NCI-H1436 treated with DMSO at 0.1 percent for 48 hours (cell line): ENCODE measurements at regions not wholly inside any gene's neighbourhood (a gene's known extent, or its start where the extent isn't known, plus 50 kb on each side); places are given as distances from the start of the nearest gene placed in this dataset.

Experiments used
- DNase-seq: peaks from one replicate; lab custom pipeline; 2025; lab: John Stamatoyannopoulos, UW

DNA sequence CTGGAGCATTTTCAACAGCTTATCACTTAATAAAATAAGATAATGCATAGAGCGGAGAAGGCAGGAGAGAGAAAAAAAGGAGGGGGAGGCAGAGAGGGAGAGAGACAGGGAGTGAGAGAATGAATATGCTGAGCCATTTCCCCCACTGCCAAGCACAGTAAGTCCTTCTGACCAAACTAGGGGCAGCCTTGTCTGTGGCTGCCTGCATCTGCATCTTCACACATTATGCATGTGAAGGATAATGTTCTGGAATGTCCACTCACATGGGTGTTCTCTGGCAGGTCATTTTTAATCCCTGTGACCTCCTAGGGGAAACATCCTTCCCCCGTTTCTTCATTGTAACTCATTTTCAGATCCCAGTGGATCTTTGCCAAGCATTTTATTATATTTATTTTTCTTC, 269.3 kb downstream of the FOXA2 start:
- no peak for DNase-seq

DNA sequence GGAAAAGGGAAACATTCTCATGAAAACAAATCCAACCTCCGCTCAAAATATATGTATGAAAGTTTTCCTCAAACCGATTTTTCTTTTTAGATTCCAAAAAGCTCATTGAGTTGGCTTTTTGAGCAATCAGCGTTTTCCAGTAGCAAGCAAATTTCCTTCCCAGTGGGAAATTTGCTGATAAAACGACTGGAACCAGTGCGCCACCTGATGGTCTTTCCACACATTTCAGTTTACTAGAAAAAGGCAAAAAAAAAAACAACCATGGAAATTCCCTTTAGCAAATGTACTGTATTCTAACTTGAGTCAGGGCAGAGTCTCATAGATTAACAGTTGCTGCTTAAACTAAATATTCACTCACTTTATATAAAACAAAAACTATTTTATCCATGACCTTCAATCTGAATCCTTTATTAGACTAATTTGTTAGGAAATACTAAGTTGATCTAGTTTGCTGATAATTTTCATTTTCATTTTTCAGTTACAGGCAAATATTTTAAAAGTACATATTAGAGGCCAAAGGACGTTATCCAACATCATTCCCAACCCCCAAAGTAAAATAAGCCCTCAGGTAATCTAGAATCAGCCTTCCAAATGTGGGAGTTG, 271.5 kb downstream of the FOXA2 start:
- DNase-seq = no peak

DNA sequence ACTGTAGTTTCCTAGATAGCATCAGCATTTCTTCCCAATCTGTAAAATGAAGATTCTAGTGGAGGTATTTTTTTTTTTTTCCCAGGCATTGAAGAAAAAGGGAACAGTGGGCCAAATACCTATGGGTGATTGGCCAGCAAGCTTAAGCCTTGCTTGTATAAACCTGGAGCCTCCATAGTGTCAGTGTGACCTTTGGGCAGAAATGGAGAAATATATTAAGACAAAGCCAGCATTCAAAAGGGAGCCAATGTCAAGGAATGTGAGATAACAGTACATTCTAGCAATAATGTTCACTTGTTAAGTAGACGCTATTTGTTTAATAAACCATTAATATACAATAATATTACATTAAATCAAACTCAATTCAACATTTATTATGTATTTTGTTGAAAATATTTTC, 275.4 kb downstream of the FOXA2 start:
- DNase-seq = no peak

DNA sequence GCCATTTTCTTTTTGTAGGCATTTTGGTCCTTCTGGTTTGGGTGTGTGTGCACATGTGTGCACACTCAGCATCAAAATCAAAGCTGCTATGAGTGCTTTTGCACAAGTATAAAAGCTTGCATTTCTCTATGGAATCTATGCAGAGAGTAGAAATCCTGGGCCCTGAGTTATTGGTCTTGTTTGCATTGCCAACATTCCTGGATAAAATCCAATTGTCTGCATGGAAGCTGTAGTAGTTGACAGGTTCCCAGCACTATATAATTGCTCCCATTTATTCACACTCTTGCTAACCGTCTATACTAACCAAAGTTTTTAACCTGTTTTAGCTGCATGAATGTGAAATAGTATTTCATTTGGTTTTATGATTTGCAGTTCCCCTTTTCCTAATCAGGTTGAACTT, 277.0 kb downstream of the FOXA2 start:
- DNase-seq = no peak

DNA sequence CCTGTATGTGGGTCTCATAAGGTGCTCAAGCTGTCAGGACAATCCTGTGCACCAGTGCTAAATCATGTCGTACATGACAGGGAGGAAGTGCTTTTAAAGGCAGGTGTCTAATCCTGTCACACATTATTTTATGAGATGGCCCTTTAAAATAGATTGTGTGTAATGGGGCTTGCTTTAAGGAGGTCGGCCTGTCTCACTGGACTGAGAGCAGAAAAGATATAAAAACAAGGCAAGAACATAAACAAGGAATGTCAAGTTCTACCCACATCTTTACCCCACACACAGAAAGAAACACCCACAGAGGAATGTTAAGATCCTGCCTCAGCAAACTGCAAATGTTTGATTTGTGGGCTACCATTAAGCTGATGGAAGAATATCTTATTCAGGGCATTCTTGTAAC, 279.0 kb downstream of the FOXA2 start:
- DNase-seq = no peak

DNA sequence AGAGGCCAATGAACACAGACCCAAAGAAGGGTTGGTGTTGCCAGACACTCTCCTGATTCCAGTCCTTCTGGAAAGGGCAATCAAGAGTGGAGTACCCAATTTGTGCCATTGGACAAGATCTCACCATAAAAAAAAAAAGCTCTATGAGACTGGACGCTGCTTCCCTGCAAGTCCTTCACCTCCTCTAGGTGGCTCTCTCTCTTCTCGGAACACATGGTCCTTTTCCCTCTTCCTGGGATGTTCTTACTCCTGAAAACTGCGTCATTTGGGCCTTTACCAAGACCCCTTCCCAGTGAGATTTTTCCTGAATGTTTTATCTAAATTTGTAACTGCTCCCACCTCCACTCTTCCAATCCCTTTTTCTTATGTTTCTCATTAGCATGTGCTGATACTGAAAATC, 280.8 kb downstream of the FOXA2 start:
- DNase-seq = no peak

DNA sequence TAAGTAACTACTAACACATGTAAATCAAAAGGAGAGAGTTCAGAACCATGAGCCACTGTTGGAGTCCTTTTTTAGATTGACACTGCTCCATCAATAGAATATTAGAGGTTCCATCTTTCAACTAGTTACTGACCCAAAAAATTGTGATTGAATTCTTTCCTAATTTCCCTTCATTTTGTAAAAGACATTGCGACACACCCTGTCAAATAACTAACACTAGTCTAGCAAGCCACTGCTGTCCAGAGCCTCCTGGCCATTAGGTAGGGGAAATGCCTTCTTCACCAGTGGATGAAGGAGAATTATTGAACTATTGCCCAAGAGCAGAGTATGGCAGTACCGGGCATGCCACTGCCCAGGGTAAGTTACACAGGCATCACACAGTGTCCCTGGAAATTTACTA, 282.3 kb downstream of the FOXA2 start:
- DNase-seq = no peak

DNA sequence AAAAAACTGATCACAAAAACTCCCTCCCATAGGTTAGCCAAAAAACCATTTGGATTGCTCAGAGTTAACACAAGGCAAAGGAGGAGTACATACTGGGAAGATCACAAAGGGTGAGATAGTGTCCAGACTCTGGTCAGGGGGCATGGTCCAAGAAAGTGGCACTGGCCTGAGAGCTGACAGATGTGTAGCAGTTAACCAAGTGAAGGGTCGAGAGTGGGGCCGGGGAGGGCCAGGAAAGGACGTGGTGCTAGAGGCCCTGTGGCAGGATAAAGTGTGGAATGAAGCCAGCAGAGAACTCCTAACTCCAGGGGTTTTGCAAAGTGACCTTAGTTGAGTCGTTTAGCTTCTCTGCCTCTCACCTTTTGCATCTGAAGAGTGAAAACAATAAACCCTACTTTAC, 290.5 kb downstream of the FOXA2 start:
- no peak for DNase-seq

DNA sequence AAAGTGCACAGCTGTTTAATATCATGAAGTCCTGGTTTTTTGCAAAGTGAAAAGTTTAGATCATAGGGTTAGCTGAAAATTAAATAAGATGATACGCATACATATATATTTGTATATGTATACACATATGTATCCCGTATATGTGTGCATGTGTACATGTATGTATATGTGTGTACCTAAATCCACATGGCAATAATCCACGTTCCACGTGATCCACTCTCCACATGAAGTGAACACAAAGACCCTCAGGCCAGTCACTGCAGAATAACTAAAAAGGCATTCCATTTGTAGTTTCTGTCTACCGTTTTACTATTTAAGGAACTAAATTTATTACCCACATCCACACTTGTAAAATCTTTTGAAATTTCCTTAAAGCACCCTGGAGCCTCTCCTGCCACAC, 294.9 kb downstream of the FOXA2 start:
- no peak for DNase-seq

DNA sequence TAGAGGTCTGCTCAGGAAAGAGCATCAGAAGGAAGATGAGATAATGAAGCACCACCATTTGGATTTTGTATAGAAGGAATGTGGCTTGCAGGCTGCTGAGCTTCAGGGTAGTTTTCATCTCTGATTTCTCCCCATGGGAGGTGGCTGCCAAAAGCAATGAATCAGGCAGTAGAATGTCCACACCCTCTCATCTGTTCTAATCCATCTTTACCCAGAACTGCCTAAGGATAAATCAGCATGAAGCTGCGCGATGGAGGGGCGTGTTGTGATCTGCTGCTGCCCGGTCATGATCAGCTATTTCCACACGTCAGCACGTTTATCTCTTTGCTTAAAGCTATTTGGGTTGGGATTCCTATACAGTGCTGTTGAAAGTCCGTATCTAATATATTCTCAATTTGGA, 295.4 kb downstream of the FOXA2 start:
- DNase-seq = no peak

DNA sequence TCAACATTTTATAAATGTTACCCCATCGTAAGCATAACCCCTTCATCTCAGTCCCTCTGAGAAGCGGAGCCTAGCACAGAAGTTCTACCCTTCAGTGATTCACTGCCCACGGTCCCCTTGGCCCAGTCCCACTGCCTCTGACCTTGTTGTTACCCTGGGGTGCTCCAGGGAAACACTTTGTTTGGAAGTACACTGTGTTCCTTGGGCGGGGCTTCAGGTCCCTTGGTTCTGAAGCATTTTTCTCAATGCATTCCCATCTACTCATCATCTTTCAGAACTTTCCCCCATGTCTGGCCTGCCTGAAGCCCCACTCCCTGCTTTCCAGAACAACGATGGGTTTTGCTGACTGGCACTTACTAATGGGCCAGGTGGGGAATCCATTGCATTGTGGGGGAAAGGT, 296.2 kb downstream of the FOXA2 start:
- DNase-seq = no peak

DNA sequence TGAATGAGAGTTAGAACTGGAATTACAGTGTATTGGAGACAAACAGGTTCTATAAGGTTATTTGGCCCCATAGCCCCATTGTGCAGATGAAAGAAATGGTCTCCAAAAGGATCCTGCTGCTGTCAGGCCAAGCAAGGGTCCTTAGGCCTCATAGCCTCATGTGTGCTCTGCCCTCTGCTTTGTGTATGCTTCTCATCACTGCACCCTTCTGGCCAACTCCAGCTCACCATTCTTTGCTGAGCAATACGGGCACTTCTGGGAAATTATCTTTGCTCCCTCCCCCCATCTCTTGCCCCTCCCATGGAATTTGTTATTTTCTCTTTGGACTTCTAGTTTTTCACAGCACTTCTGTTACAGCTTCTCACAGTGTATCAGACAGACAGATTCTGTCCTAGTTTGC, 298.8 kb downstream of the FOXA2 start:
- DNase-seq = no peak

DNA sequence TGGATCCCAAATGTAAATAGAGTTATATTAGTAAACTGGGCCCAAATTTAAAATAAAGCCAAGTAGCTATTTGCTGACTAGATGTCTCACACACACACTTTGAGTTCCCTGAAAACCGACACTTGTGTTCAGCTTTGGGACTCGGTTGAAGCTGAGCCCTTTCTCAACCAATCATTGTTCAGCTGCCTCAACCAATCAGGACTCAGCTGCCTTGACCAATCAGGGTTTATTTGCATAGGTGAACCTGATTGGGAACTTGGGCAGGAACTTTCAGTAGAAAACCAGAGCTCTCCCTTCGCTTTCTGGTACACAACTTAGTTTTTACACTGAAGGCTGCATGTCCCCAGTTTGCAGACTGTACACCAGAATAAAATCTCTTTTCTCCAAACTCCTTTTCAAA, 301.7 kb downstream of the FOXA2 start:
- DNase-seq = no peak

DNA sequence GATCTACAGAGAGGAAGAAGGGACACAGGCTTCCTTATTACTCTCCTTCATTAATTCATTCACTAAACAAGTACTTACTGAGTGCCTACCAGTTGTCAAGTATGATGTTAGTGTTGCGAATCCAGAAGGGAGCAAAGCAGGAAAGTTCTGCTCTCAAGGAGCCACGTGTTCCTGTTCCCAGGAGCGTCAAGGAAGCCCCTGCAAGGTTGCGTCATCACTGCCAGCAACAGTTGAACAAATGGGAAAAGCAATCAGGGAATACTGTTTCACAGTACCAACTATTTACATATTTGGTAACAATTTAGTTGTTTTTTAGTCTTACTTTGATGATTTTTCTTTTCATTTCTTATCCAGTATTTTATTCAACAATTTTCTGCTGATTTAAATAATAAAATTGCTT, 310.0 kb downstream of the FOXA2 start:
- DNase-seq = no peak

DNA sequence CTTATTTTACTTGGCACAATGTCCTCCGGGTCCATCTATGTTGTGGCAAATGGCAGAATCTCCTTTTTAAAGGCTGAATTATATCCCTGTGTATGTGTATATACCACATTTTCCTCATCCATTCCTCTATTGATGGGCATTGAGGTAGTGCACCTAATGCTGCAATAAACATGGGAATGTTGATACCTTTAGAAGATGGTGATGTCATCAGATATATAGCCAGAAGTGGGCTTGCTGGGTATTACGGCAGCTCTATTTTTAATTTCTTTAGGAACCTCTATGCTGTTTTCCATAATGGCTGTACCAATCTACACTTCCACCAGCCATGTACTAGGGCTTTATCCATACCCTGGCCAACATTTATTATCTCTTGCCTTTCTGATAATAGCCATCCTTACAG, 315.7 kb downstream of the FOXA2 start:
- DNase-seq = no peak

DNA sequence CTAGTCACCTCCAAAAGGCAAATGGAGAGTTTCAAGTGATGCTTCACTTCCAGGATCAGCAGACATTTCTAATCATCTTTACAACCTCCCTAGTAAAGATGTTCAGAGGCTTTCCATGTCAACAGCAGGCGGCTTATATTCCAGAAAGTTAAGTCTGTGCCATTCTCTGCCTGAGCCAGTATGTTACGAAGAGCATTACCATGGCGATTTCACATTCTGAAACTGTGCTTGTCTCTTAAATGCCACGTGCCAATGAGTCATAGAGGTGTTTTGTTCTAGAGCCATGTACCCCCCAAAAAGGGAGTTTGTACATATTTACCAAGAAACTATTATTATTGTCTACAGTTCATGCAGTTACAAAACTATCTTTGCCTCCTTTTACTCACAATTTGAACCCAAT, 319.5 kb downstream of the FOXA2 start:
- DNase-seq = no peak

DNA sequence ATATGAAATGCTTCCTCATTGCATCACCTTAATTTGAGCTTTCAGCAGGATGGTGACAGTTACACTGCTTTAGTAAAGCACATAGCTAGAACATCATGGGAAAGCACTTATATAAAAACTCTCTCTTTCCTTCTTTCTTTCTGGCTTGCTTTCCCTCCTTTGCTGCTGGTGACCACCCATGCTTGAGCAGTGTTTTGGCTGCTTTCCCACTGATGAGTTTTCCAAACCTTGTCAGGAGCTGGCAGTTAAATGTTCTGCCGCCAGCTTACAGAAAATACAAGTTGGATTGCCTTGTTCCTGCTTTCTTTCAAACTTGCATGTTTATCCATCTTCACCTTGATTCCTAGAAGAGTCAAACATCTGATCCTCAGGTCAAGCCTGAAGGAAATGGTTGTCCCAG, 323.9 kb downstream of the FOXA2 start:
- DNase-seq = no peak

DNA sequence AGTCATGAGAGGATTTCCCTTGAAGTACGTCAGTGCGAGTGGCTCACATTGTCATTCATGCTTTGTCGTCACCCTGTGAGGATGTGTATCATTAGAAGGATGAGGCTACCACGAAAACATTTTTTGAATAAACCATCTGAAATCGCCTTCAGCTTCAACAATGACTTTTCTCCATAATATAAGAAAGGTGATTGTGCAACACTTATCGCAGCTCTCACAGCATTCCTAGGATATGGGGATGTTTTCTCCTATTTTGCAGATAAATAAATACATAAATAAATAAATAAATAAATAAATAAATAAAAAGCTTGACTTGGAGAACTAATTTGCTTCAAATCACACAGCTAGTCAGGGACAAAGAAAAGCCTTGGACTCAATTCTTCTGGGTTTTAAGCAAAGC, 326.5 kb downstream of the FOXA2 start:
- no peak for DNase-seq

DNA sequence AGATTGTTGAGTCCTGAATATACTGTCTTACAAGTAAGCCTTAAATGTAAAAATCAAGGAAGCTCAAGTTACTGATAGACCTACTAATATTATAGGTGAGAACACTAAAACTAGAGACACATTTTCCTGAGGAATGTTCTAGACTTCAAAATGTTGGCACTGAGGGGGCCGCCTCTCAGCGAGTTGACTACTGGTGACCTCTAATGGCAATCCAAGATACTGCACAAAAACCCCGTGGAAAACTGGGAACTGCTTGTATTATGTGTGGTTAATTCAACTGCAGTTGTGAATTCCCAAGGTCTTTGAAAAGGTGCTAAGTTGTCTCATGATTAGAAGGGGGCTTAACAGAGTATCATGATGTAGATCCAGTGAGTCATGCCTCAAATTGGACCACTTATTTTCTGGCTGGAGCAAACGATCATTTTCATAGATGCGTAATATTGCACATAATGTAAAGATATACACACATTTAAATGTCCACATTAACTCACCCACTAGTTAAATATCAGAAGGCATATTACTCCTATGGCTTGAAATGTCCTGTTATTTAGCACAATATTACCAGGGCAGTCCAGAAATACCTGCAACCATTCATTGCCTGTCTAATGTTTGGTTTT, 336.2 kb downstream of the FOXA2 start:
- no peak for DNase-seq

DNA sequence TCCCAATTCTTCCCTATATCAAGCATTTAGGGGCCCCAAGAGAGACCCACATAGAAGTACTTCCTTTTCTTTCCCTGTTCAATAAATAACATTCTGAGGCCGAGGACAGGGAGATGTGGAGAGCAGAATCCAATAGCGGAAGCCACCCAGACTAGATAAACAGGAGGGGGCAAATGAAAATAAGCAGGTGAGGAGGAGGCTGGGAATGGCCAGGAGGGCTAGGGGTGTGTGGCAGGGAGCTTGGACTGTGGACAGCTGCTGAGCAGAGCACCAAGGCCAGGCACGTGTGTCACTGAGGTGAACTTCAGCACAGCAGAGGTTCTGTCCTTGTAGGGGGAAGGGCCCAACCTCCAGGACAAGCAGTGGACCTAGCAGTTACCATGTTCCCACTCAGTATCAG, 339.2 kb downstream of the FOXA2 start:
- no peak for DNase-seq

DNA sequence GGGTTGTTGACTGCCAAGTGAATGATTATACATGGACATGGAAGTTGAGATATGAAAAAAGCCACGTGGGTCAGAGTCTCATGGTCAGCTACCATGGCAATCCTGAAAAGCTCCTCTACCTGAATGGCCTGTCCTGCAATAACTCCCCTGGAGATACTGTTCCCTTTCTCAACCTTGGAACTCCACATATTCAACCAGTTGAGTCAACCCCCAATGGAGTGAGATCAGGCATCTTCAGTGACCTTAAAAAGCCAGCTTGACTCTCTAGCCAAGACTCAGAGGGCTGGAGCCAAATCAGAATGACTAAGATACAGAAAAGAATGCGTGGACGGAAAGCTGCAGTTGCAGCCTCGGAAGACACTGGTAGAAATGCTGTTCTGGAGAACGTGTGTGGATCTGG, 341.3 kb downstream of the FOXA2 start:
- no peak for DNase-seq

DNA sequence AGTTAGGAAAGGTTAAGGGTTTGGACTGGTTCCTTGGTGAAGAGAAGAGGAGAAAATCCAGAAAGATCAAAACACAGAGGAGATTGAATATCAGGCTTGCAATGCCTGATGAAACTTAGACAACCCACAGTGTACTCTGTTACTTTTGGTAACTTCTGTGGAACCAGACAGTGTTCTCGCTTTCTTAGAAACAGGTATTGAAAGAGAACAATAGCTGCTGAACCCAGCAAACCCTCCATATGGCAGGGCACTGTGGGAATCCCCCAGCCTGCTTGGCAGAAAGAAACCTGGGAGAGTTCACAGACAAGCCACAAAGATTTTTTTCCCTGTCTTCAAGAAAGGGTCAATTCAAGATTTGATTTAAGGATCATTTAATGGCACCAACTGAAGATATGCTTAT, 342.8 kb downstream of the FOXA2 start:
- DNase-seq = no peak

DNA sequence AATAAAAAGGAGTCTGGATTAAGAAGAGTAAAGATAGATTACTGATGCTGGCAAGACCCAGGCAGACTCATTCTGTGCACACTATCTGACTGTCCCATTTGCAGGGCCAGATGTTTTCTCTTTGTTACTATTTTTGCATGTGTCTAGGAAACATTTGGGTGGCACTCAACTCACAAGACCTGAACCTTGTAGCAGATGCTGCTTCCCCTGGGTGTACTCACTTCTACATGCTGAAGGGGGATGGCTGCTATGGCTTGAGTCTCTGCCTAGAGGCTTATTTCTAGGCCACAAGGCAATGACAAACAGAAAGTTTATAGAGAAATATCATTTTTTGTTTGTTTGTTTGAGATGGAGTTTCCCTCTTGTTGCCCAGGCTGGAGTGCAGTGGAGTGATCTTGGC, 351.4 kb downstream of the FOXA2 start:
- no peak for DNase-seq

DNA sequence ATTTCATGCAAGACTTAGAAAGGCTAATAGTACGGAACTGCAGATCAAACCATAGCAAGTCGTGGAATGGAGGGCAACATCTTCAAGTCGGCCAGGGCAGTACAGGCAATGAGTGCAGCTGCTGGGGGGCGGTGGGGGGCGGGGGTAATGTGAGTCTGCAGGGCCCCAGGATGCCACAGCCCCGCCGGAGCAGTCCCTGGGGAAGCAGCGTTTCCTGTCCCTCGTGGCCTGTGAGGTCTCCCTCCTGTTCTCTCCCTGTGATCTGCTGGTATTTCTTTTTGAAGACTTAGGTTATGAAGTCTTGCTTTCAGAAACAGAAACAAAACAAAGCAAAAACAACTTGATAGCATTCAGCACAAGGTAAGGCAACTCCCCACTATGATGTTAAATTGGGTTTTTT, 351.9 kb downstream of the FOXA2 start:
- no peak for DNase-seq
